Adrenal gland (tissue), 5 donors: ENCODE measurements at regions not wholly inside any gene's neighbourhood (a gene's known extent, or its start where the extent isn't known, plus 50 kb on each side); places are given as distances from the start of the nearest gene placed in this dataset.

Source experiments
- POLR2A ChIP-seq, 2 donors: fragments of 450-650 bp; IDR thresholded peaks; one replicate each; pipeline ENCODE4 v1.6.1; 2017; ENCODE audit warnings: antibody characterized with exemption in 2 of 2, mild to moderate bottlenecking in 2 of 2, moderate library complexity in 1 of 2
- TF ChIP-seq, protein P1 (sequence below), 6 experiments: fragments of 450-650 bp in 4 of 6; fragments of 200-600 bp in 2 of 6; sonication (generic) in 1 of 6; IDR thresholded peaks; 1 replicate in 5 of 6; 2 replicates in 1 of 6; pipeline versions ENCODE4 v1.5.1 to v1.8.0; 2016 to 2021; ENCODE audit warnings: antibody characterized with exemption in 6 of 6, mild to moderate bottlenecking in 2 of 6, moderate library complexity in 1 of 6
- donor health status: DM: no; HTN: no; CAD: no.

DNA sequence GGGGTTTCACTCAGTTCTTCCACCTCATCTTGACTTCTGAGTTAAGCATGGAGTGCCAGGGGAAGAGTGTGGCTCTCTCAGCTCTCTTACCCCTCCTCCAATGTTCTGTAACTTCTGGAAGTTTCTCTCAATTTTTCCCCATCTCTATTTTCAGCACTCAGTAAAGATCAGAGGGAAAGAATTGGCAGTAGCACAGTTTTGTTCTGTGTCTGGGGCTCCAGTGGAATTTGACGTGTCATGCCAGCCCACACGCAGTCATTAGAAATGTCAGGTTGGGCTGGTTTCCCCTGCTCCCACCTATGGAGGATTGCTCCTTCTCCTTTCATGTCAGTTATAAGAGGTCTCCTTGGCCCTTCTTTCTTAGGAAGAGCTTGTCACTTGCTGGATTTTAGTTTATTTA, 104.6 kb upstream of the COL3A1 start:
- TF ChIP-seq, protein P1, sequence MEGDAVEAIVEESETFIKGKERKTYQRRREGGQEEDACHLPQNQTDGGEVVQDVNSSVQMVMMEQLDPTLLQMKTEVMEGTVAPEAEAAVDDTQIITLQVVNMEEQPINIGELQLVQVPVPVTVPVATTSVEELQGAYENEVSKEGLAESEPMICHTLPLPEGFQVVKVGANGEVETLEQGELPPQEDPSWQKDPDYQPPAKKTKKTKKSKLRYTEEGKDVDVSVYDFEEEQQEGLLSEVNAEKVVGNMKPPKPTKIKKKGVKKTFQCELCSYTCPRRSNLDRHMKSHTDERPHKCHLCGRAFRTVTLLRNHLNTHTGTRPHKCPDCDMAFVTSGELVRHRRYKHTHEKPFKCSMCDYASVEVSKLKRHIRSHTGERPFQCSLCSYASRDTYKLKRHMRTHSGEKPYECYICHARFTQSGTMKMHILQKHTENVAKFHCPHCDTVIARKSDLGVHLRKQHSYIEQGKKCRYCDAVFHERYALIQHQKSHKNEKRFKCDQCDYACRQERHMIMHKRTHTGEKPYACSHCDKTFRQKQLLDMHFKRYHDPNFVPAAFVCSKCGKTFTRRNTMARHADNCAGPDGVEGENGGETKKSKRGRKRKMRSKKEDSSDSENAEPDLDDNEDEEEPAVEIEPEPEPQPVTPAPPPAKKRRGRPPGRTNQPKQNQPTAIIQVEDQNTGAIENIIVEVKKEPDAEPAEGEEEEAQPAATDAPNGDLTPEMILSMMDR (IDR thresholded peaks at IDR 0.05): no peak
- no peak for TF ChIP-seq POLR2A (IDR thresholded peaks at IDR 0.05)
